ENCODE measurements at regions not wholly inside any gene's neighbourhood (a gene's known extent, or its start where the extent isn't known, plus 50 kb on each side); places are given as distances from the start of the nearest gene placed in this dataset.

DNA sequence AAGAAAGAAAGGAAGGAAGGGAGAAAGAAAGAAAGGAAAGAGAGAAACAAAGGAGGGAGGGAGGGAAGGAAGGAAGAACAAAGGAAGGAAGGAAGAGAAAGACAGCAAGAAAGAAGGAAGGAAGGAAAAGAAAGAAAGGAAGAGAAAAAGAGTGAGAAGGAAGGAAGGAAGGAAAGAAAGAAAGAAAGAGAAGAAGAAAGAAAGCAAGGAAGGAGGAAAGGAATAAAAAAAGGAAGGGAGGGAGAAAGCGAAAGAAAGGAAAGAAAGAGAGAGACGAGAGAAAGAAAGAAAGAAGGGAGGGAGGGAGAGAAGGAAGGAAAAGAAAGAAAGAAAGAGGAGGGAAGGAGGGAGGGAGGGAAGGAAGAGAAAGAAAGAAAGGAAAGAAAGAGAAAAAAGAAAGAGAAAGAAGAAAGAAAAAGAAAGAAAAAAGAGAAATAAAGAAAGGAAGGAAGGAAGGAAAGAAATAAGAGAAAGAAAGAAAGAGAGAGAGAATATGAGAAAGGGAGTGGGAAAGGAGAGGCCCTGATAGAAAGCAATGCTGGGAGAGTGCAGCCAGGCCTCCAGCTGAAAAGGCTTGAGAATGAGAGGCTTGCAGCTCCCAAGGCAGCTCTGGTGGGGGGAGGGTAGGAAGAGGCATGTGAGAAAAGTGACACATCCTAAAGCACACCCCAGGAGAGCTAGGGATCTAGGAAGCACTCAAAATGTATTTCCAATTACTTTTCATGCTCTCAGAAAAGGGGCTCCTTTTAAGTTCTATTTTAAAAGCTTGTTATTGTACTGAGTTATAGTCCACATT, 134.0 kb upstream of the ZIC3 start:
- H3K27me3 ChIP-seq (ENCODE audit: low read depth) = peaks cover 40% of the 10 kb centered on the region
- no peak overlapping the region for H3K4me3 ChIP-seq
- H3K4me1 ChIP-seq = peaks cover 14% of the 10 kb centered on the region
- intact Hi-C loops (cut with micrococcal nuclease) = no loop called here
- H3K36me3 ChIP-seq = no peaks in the 10 kb centered on the region
- no peak overlapping the region for H3K27ac ChIP-seq (replicated peaks)
- DNase-seq = no peak
- no peaks in the 10 kb centered on the region for H3K9me3 ChIP-seq (replicated peaks)
- TF ChIP-seq, protein P1, sequence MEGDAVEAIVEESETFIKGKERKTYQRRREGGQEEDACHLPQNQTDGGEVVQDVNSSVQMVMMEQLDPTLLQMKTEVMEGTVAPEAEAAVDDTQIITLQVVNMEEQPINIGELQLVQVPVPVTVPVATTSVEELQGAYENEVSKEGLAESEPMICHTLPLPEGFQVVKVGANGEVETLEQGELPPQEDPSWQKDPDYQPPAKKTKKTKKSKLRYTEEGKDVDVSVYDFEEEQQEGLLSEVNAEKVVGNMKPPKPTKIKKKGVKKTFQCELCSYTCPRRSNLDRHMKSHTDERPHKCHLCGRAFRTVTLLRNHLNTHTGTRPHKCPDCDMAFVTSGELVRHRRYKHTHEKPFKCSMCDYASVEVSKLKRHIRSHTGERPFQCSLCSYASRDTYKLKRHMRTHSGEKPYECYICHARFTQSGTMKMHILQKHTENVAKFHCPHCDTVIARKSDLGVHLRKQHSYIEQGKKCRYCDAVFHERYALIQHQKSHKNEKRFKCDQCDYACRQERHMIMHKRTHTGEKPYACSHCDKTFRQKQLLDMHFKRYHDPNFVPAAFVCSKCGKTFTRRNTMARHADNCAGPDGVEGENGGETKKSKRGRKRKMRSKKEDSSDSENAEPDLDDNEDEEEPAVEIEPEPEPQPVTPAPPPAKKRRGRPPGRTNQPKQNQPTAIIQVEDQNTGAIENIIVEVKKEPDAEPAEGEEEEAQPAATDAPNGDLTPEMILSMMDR (IDR thresholded peaks at IDR 0.05; ENCODE audit: borderline replicate concordance) = no peak

DNA sequence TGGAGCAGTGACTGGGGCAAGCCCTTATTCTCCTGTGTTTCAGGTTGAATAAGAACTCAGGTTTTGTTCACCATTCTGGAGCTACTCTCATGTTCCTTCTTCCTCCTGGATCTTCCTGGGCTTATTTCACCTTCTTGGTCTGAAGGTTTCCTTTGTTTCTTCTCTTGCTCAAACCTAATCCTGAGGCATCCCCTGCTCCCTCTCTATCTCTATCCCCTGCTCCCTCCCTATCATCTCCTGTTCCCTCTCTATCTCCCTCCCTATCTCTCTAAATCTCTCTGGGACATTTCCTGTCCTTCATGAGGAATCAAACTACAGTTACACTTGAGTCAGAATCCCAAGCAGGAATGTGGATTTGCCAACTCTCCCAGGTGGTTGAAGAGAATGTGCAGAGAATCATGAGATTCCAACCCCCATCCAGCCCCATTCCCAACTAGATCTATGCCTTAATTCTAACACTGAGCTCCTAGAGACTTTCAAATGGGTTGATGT, 134.9 kb upstream of the ZIC3 start:
- H3K27me3 ChIP-seq (ENCODE audit: low read depth) = peaks cover 49% of the 10 kb centered on the region

DNA sequence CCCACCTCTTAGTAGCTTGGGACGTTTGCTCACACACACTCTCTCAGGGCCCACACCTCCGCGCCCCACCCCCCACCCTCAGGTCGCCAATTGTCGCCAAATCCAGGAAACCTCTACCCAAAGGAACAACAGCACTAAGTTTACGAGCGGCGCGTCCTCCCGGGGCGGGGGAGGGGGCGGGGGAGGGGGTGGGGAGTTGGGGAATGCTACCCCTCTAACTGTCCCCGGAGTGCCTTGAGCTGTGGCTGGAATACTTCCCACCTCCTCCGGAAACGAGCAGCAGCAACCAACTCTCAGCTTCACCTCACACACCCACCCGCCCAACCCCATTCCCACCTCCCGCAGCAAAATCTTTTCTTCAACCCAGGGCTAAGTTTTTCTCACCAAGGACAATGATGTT, 135.6 kb upstream of the ZIC3 start:
- no peak overlapping the region for H3K27ac ChIP-seq (replicated peaks)
- H3K36me3 ChIP-seq = no peaks in the 10 kb centered on the region
- no peaks in the 10 kb centered on the region for H3K9me3 ChIP-seq (replicated peaks)
- intact Hi-C loops (cut with micrococcal nuclease) = no loop called here
- H3K27me3 ChIP-seq (ENCODE audit: low read depth) = peaks cover 56% of the 10 kb centered on the region
- DNase-seq = no peak
- H3K4me3 ChIP-seq = no peak overlapping the region
- peaks cover 17% of the 10 kb centered on the region for H3K4me1 ChIP-seq
- TF ChIP-seq, protein P1 (IDR thresholded peaks at IDR 0.05; ENCODE audit: borderline replicate concordance) = no peak

More for the DNA sequence above, 134.9 kb upstream of the ZIC3 start:
- TF ChIP-seq, protein P1 (IDR thresholded peaks at IDR 0.05; ENCODE audit: borderline replicate concordance) = no peak
- DNase-seq = no peak
- no peak overlapping the region for H3K4me3 ChIP-seq
- intact Hi-C loops (cut with micrococcal nuclease) = no loop called here
- H3K36me3 ChIP-seq = no peaks in the 10 kb centered on the region
- H3K4me1 ChIP-seq = peaks cover 17% of the 10 kb centered on the region
- H3K27ac ChIP-seq (replicated peaks) = no peak overlapping the region
- H3K9me3 ChIP-seq (replicated peaks) = no peaks in the 10 kb centered on the region

DNA sequence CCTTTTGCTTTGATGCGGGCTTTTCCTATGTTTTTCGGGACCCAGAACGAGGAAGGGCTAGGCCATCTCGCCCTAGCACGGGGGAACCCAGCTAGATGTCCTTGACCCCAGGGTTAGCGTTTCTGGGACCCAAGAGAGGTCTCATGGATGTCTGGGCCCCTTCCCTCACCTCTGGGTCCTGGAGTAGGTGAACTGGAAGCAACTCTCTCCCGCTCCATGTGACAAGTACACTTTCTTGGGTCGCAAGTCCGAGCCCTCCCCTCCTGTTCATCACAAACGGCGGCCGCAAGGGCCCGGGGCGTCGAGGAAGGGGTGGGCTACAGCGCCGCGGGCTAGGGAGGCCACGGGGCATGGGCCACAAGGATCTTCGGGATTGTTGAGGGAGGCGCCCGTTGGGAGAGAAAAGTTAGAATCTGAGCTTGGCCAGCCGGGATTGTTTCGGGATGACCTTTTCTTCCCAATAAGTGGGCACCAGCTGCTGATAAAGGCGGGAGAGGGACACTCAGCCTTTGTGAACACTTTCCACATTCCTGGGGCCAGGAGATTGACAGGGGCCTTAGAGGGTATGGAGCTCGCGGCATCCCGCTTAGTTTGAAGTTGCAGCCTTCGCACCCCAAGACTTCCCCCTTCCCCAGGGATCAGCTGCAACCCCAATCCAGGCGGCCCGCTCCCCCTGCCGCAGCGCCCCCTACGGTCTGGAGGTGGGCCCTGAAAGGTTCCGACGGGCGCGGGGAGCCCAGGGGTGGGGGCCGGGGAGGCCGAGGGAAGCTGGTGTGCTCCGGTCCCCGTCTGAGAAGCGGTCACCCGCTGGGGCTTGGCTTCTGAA, 136.9 kb upstream of the ZIC3 start:
- Histone ChIP-seq H3K9me3 (replicated peaks) (no peaks in the 10 kb centered on the region), H3K4me3 (peak overlapping the region; percentile 66), H3K36me3 (no peaks in the 10 kb centered on the region), H3K27me3 (ENCODE audit: low read depth) (peaks cover 70% of the 10 kb centered on the region), H3K4me1 (peaks cover 17% of the 10 kb centered on the region), H3K27ac (replicated peaks) (no peak overlapping the region)
- DNase-seq = no peak
- intact Hi-C loops (cut with micrococcal nuclease) = no loop called here
- TF ChIP-seq, protein P1 (IDR thresholded peaks at IDR 0.05; ENCODE audit: borderline replicate concordance) = no peak

DNA sequence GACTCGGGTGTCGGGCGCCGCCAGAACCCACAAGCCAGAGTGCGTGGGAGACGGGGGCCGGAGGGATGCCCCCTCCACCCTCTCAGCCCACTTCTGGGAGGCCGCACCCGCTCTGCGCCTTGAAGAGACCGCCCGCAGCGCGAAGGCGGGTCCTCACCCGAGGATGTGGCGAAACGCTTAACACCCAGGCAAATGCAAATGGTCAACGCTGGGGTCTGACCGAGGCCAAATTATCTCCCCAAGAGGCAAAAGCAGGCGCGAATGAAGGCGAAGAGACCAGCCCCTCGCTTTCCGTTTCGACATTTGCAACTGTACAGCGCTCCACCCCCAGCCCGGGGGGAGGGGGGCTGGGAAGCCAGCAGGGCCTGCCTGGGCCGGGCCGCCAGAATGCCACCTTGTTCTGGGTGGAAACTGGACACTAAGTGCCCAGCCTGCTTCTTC, 137.7 kb upstream of the ZIC3 start:
- intact Hi-C loops (cut with micrococcal nuclease) = no loop called here
- no peaks in the 10 kb centered on the region for H3K9me3 ChIP-seq (replicated peaks)
- TF ChIP-seq, protein P1 (IDR thresholded peaks at IDR 0.05; ENCODE audit: borderline replicate concordance) = no peak
- no peak for DNase-seq
- no peak overlapping the region for H3K27ac ChIP-seq (replicated peaks)
- peaks cover 77% of the 10 kb centered on the region for H3K27me3 ChIP-seq (ENCODE audit: low read depth)
- peaks cover 17% of the 10 kb centered on the region for H3K4me1 ChIP-seq
- no peaks in the 10 kb centered on the region for H3K36me3 ChIP-seq
- H3K4me3 ChIP-seq = peak overlapping the region; percentile 66

Measured in left ventricle myocardium inferior (tissue), 1 donor.